ENCODE measurements at regions not wholly inside any gene's neighbourhood (a gene's known extent, or its start where the extent isn't known, plus 50 kb on each side); places are given as distances from the start of the nearest gene placed in this dataset.

DNA sequence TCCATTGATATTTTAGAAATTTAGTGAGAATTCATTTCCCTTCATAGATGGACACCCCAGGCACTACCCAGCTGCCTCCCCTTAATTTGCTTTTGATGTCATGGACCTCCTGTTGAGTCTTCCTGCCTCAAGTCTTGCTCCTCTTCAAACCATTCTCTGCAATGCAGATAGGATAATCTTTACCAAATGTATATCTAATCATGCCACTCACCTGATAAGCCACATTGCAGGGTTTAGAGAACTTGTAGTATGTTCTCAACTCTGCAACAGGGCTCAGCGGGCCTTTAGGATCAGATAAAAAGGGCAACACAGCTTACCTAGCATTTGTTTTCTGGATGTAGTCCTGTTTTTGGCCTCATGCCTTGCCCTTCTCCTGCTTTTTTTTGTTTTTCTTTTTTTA, 234.5 kb downstream of the EMP1 start:
- no peak for TF ChIP-seq EZH2phosphoT487 (IDR thresholded peaks at IDR 0.05; ENCODE audit: borderline replicate concordance, low read depth, low read length)
- TF ChIP-seq, protein P1, sequence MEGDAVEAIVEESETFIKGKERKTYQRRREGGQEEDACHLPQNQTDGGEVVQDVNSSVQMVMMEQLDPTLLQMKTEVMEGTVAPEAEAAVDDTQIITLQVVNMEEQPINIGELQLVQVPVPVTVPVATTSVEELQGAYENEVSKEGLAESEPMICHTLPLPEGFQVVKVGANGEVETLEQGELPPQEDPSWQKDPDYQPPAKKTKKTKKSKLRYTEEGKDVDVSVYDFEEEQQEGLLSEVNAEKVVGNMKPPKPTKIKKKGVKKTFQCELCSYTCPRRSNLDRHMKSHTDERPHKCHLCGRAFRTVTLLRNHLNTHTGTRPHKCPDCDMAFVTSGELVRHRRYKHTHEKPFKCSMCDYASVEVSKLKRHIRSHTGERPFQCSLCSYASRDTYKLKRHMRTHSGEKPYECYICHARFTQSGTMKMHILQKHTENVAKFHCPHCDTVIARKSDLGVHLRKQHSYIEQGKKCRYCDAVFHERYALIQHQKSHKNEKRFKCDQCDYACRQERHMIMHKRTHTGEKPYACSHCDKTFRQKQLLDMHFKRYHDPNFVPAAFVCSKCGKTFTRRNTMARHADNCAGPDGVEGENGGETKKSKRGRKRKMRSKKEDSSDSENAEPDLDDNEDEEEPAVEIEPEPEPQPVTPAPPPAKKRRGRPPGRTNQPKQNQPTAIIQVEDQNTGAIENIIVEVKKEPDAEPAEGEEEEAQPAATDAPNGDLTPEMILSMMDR (conservative IDR thresholded peaks at IDR 0.05; ENCODE audit: low read length): no peak
